ENCODE measurements at regions not wholly inside any gene's neighbourhood (a gene's known extent, or its start where the extent isn't known, plus 50 kb on each side); places are given as distances from the start of the nearest gene placed in this dataset.

- in situ Hi-C loops (cut with MboI) (no loop called here), intact Hi-C loops (cut with micrococcal nuclease) (no loop called here)
- Histone ChIP-seq H3K9me3 (replicated peaks; ENCODE audit: control insufficient read depth, insufficient read depth, low read depth, low read length) (no peaks in the 10 kb centered on the region; the same call in 1 of the 2 replicates), H3K4me1 (replicated peaks in 1 of 2; ENCODE audit: control insufficient read depth in 2 of 2, insufficient read depth in 2 of 2, low read length in 2 of 2) (no peaks in the 10 kb centered on the region), H3K9me1 (ENCODE audit: control insufficient read depth, insufficient read depth, low read length) (no peaks in the 10 kb centered on the region), H3K27me3 (ENCODE audit: control insufficient read depth in 2 of 2, insufficient read depth in 2 of 2, low read length in 2 of 2) (no peaks in the 10 kb centered on the region), H3K27ac (ENCODE audit: extremely low read depth, low read depth, low read length) (no peak overlapping the region), H2AFZ (ENCODE audit: low read depth, low read length) (no peak overlapping the region), H3K79me2 (ENCODE audit: control insufficient read depth, insufficient read depth, low read length) (no peaks in the 10 kb centered on the region), H3K36me3 (ENCODE audit: control insufficient read depth, insufficient read depth, low read length) (no peaks in the 10 kb centered on the region), H3K9ac (ENCODE audit: insufficient read depth in 1 of 2, low read depth in 2 of 2, low read length in 2 of 2) (no peak overlapping the region), H3K4me3 (no peak overlapping the region), H3K4me2 (ENCODE audit: insufficient read depth, low read length) (no peak overlapping the region), H4K20me1 (replicated peaks; ENCODE audit: control insufficient read depth, insufficient read depth, low read length) (no peaks in the 10 kb centered on the region)
- ATAC-seq (no peak), DNase-seq (ENCODE audit: extremely low read depth in 1 of 4, low spot score in 3 of 4) (no peak), FAIRE-seq (no peak)
- no TSS peak for BruUV-seq (replicated peaks)
- WGBS (ENCODE audit: insufficient coverage, low coverage, missing lambda C conversion rate), result 0% methylated on average over 2 of the region's 3 CpGs
- CTCF ChIA-PET (ENCODE audit: low intra/inter-chr PET ratio), result no interaction called here
- POLR2A ChIA-PET, result no interaction called here
- TF ChIP-seq E2F8 (IDR thresholded peaks at IDR 0.05; ENCODE audit: low read depth, partially characterized antibody), result no peak
- TF ChIP-seq NR1H2 (CRISPR knock-in tag; IDR thresholded peaks at IDR 0.05), result no peak
- TF ChIP-seq BRD9 (IDR thresholded peaks at IDR 0.05; ENCODE audit: low read depth, partially characterized antibody), result no peak
- TF ChIP-seq MYBL2 (IDR thresholded peaks at IDR 0.05; ENCODE audit: low read depth), result no peak
- TF ChIP-seq MYBL2 (CRISPR knock-in tag; IDR thresholded peaks at IDR 0.05; ENCODE audit: borderline replicate concordance), result no peak
- TF ChIP-seq GMEB1 (CRISPR knock-in tag; IDR thresholded peaks at IDR 0.05), result no peak
- no peak for TF ChIP-seq ZNF518B (CRISPR knock-in tag; IDR thresholded peaks at IDR 0.05)
- no peak for TF ChIP-seq ZNF217 (CRISPR knock-in tag; IDR thresholded peaks at IDR 0.05)
- TF ChIP-seq SMAD3 (CRISPR knock-in tag; conservative IDR thresholded peaks at IDR 0.05), result no peak
- TF ChIP-seq ELK1 (CRISPR knock-in tag; IDR thresholded peaks at IDR 0.05), result no peak
- TF ChIP-seq HIVEP1 (CRISPR knock-in tag; IDR thresholded peaks at IDR 0.05), result no peak
- TF ChIP-seq PPARD (CRISPR knock-in tag; IDR thresholded peaks at IDR 0.05), result no peak
- no peak for TF ChIP-seq MEF2D (tag; conservative IDR thresholded peaks at IDR 0.05; ENCODE audit: low read depth)
- no peak for TF ChIP-seq IRF9 (tag; IDR thresholded peaks at IDR 0.05)
Observed at GRCh38 chr11:22458161-22458560, 120.0 kb downstream of the SLC17A6 start.
